H1 (cell line): ENCODE measurements at regions not wholly inside any gene's neighbourhood (a gene's known extent, or its start where the extent isn't known, plus 50 kb on each side); places are given as distances from the start of the nearest gene placed in this dataset.

Experiments
- CTBP2 ChIP-seq: IDR thresholded peaks from 2 replicates; pipeline ENCODE4 v1.7.0; 2011; ENCODE audit warnings: borderline replicate concordance, mild to moderate bottlenecking, moderate library complexity, mixed read lengths, low read length; ENCODE audit not compliant: insufficient read depth, insufficient read length
- EZH2 ChIP-seq: fragments of 200-600 bp; sonication (generic); IDR thresholded peaks from 2 replicates; pipeline ENCODE4 v1.7.1; 2012; ENCODE audit warnings: low read depth, mild to moderate bottlenecking, moderate library complexity, low read length, inconsistent platforms; ENCODE audit not compliant: severe bottlenecking
- NRF1 ChIP-seq: IDR thresholded peaks from 2 replicates; pipeline ENCODE4 v1.6.1; 2011; ENCODE audit warnings: mild to moderate bottlenecking, low read depth, low read length, improper control_type of control experiment
- POLR2A ChIP-seq, 2 experiments: IDR thresholded peaks; 1 replicate in 1 of 2; 2 replicates in 1 of 2; pipeline ENCODE4 v1.6.1; 2011; ENCODE audit warnings: low read depth in 2 of 2, low read length in 2 of 2, mild to moderate bottlenecking in 2 of 2; ENCODE audit errors: control extremely low read depth in 1 of 2
- SP4 ChIP-seq: IDR thresholded peaks from 2 replicates; pipeline ENCODE4 v1.6.1; 2012; ENCODE audit warnings: low read length, inconsistent platforms

- TF ChIP-seq SP4 (no peak), CTBP2 (no peak), EZH2 (no peak), NRF1 (no peak), POLR2A (IDR thresholded peaks at IDR 0.05; ENCODE audit: control extremely low read depth in 1 of 2, low read depth in 2 of 2, low read length in 2 of 2) (no peak)
- TF ChIP-seq, all 59 proteins: peak for 0
Observed at GRCh38 chr5:92147266-92147665, 764.1 kb upstream of the ARRDC3 start (continued).
